Hematopoietic multipotent progenitor cell treated with erythropoietin and hydrocortisone succinate and interleukin-3 and kit ligand, for 15 days (in vitro differentiated cells): ENCODE measurements at regions not wholly inside any gene's neighbourhood (a gene's known extent, or its start where the extent isn't known, plus 50 kb on each side); places are given as distances from the start of the nearest gene placed in this dataset.
"Not testable (repeated sequence)": the region's sequence is repeated elsewhere in the genome, so short reads cannot be mapped to it uniquely, and the experiment has no call there.

ENCODE experiments used
- DNase-seq: peaks from one replicate; pipeline ENCODE4 v3.0.0-alpha.2; 2015; ENCODE audit warnings: low spot score

DNA sequence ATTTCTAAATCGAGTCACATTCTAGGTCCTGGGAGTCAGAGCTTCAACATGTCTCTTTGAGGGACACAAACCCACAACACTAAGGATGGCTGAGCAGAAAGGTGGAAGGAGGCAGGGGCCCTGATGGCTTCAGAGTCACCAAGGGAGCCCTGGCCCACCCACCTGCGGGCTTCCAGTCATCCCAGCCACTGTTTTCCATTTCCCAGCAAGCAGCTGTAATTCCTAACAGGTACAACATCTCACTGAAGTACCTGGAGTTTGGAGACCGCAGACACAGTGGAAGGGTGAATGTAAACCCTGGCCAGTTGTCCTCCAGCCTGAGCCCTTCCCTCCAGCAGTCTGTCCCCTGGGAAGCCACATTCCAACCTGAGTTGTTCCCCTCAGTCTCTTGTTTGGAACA lies 562.8 kb downstream of the TBC1D22A start:
- no peak for DNase-seq

DNA sequence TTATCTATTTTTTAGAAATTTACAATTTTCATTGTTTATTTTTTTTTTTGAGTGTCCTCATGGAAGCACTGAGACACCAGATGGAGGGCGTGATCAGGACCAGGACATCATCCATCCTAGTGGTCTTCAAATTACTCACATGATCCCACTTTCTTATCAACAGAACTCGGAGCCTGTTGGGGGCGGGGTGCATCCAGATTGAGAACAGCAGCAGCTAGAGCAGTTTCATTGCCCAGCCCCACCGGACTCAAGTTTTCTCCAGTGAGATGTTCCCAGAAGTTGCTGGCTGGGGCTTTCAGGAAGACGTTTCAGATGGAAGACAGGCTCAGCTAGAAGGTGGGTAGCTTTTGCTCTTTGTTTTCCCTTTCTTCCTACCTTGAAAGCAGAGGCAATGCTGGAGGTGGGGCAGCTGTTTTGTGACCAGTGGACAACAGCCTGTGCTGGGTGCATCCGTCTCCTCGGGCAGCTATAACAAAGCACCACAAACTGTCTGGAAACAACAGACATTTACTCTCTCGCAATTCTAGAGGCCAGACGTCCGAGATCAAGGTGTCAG lies 562.1 kb downstream of the TBC1D22A start:
- DNase-seq: no peak

- DNase-seq: no peak
Observed at GRCh38 chr22:47323518-47323917, 561.1 kb downstream of the TBC1D22A start.

GRCh38 chr22:47322854-47323253 lies 560.4 kb downstream of the TBC1D22A start:
- DNase-seq: no peak

GRCh38 chr22:47320560-47320959 lies 558.1 kb downstream of the TBC1D22A start:
- DNase-seq: no peak

DNA sequence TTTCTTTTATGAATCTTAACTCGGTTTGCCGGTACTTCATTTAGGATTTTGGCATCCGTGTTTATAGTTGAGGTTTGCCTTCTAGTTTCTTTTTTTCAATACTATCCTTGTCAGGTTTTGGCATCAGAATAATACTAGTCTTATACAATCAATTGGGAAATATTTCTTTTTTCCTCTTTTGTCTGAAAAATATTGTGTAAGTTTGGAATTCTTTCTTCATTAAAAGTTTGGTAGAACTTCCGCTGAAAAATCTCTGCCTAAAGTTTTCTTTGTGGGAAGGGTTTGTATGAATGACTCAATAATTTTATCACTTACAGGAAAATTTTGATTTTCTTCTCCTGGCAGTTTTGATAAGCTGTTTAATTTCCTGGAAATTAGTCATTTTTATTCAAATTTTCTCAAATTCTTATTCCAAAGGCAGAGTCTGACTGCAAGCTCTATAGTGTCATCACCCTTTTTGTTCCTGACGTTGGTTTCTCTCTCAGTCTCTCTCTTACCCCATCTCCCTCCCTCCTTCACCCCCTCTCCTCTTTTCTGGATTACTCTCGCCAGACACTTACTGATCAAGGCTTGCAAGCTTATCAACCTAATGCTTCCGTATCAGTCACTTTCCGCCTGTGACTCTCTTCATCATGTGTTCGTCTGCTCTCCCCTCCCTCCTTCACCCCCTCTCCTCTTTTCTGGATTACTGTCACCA lies 555.7 kb downstream of the TBC1D22A start:
- no peak for DNase-seq

DNA sequence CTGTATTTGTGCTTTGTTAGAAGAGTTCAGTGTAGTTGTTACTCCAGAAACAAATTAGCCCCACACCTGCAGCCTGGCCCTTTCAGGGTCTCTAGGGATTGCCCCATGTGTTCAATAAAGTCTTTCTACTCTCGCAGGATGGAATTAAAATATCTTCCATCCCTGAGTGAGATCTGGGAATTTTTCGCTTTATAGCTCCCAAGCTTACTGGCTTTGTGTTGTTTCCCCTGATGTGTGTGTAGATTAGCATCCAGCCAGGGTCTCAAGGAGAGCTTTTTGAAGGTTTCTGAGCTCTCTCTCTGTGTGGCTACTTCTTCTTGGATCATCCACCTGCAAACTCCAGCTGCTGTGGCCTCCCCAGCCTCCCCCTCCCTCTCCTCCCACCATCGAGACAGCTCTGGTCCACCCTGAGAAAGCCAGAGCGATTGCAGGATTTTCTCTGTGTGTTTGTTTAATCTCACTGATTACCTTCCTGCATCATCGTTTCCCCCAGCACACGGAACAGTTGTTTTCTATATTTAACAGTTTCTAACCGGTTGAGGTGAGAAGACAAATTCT lies 553.5 kb downstream of the TBC1D22A start:
- DNase-seq: no peak

- no peak for DNase-seq
Observed at GRCh38 chr22:47310601-47311000, 548.2 kb downstream of the TBC1D22A start.

GRCh38 chr22:47309946-47310345 lies 547.5 kb downstream of the TBC1D22A start:
- DNase-seq: no peak

GRCh38 chr22:47309476-47309875 lies 547.0 kb downstream of the TBC1D22A start:
- no peak for DNase-seq

GRCh38 chr22:47308886-47309285 lies 546.4 kb downstream of the TBC1D22A start:
- no peak for DNase-seq

DNA sequence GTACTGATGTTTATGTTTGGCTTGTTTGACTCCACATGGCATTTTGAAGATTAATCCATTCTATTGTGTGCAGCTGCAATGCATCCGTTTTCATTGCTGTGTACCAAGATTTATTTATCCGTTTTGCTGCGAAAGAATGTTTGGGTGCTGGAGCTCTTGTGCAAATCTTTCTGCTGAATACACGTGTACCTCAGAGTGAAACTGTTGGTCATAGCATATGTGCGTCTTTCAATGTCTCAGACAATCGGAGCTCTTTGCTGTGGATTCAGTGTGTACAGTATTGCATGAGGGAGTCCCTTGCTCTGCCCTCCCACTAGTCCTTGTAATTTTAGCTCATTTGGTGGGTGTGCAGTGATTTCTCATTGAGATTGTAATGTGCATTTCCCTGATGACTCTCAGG lies 545.4 kb downstream of the TBC1D22A start:
- DNase-seq: no peak

- DNase-seq: peak; percentile 4
Observed at GRCh38 chr22:47307326-47307725, 544.9 kb downstream of the TBC1D22A start.

GRCh38 chr22:47304854-47305253 lies 542.4 kb downstream of the TBC1D22A start:
- DNase-seq: no peak

GRCh38 chr22:47304191-47304831 lies 541.9 kb downstream of the TBC1D22A start:
- no peak for DNase-seq

DNA sequence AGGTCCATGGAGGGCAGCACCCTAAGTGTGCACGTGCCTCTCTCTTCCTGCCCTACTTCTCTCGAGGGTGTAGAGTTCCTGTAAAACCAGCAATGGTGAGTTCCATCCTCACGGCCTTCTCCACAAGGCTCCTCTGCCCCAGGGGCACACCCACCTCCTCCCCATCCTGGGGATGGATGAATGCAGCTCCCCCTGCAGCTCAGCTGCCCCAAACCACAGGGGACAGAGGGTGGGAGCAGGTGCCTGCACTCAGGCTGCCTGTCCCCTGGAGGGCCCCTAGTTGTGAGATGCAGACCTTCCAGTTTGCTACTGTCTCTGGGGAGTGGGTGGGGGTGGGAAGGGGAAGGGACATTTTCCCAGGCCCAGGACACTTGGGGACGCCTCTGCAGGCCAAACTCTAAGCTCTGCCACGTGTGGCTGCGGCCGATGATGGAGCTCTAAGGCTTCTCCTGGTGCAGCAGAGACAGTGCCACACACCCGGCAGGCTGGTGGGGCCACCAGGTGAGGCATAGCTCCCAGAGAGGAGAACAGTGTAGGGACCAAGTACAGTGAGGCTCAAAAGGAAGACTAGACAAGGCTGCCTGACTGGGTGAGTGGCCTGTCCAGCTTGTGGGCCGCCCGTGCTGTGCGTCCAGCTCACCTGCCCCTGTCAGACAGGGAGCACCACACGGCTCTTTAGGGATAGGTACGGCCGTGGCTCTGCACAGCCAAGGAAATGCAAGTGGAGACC lies 540.9 kb downstream of the TBC1D22A start:
- no peak for DNase-seq

DNA sequence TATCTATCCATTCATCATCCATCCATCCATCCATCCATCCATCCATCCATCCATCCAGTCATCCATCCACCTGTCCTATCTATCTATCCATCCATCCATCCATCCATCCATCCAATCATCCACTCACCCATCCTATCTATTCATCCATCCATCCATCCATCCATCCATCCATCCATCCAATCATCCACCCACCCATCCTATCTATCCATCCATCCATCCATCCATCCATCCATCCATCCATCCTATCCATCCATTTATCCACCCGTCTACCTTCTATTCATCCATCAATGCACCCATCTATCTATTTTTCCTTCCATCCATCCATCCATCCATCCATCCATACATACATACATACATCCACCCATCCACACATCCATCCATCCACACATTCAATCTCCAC lies 540.1 kb downstream of the TBC1D22A start:
- not testable (repeated sequence) for DNase-seq

DNA sequence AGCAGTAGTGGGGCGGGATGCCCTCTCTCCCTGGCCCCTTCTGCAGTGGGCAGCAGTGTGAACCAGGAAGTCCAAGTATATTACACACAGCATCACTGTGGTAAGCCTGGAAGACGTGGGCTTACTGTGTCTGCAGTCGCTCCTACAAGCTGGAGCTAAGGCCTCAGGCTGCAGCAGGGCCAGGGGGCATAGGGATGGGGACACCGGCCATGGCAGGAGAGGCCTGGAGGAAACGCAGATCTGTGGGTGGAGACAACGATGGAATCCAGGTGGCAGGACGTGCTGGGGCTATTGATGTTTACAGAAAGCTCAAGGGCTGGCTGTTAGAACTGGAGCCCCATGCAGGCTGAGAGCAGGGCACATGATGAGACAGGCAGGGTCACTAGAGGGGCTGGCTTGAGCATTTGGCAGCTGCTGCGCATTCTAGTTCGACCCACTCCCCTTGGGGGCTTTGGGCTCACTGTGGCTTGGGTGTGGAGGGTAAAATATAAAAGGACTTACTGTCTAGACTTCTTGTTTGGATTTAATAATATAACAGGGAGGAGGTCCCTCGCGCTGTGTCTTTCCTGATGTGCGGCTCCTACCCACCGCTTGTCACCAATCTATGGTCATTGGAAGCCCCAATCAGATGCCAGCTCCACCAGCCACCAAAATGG lies 539.5 kb downstream of the TBC1D22A start:
- no peak for DNase-seq

GRCh38 chr22:47300698-47301405 lies 538.4 kb downstream of the TBC1D22A start:
- no peak for DNase-seq

DNA sequence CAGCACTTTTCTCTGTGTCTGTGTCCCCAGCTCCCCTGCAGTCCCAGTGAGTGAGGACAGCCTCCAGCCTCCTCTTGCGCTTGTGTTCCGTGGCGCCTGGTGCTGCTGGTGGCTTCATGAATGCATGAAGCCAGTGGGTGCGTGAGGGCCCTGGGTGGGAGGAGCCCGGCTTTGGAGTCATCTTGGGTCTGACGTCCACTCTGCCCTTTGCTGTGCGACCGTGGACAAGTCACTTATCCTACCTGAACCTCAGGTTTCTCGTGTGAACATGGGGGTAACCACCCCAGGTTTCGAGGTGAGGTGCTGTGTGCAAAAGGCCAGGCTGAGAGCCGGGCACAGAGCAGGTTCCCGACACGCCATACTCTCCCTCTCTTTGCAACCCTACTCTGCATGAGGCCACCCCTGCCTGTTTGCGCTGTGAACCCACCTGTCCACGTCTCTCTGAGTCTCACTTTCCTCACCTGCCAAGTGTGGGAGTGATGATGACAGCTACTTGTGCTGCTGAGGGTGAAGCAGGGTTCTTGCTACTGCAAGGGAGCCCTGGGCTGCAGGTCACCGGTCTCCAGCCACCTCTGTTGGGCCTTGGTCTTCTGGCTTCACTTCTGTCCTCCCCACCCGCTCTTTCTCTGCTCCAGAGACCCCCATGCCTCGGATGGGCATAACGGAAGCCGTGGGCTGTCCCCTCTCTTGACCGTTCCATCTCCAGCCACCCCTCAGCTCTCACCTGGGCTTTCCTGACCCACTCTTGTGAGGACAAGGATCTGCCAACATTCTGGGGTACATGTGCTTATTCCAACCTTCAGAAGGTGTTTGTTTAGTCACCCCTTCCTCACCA lies 537.6 kb downstream of the TBC1D22A start:
- DNase-seq: no peak
